Omental fat pad (tissue), 3 donors: ENCODE measurements at regions not wholly inside any gene's neighbourhood (a gene's known extent, or its start where the extent isn't known, plus 50 kb on each side); places are given as distances from the start of the nearest gene placed in this dataset.

Experiments
- ATAC-seq: fragments of 150-250 bp; one replicate; pipeline ENCODE4 v1.9.1; 2016; ENCODE audit warnings: mild to moderate bottlenecking, moderate library complexity; ENCODE audit not compliant: low FRiP score
- DNase-seq: peaks from one replicate; pipeline ENCODE4 v3.0.0-alpha.2; 2019; ENCODE audit warnings: low spot score
- CTCF ChIP-seq, 3 donors: fragments of 450-650 bp; IDR thresholded peaks; one replicate each; pipeline ENCODE4 v1.5.1; 2016 to 2017; ENCODE audit warnings: antibody characterized with exemption in 3 of 3, mild to moderate bottlenecking in 3 of 3, moderate library complexity in 2 of 3

GRCh38 chr2:165033402-165033801 is 78.1 kb upstream of the SLC38A11 start:
- ATAC-seq: no peak
- TF ChIP-seq CTCF (IDR thresholded peaks at IDR 0.05): no peak
- no peak for DNase-seq

- TF ChIP-seq CTCF (IDR thresholded peaks at IDR 0.05): no peak
- no peak for ATAC-seq
- no peak for DNase-seq
Measured at GRCh38 chr2:165032559-165032958, 77.2 kb upstream of the SLC38A11 start.

GRCh38 chr2:165024199-165024598 is 68.9 kb upstream of the SLC38A11 start:
- TF ChIP-seq CTCF (IDR thresholded peaks at IDR 0.05): no peak
- ATAC-seq: no peak
- no peak for DNase-seq

- TF ChIP-seq CTCF (IDR thresholded peaks at IDR 0.05): no peak
- DNase-seq: no peak
- no peak for ATAC-seq
Measured at GRCh38 chr2:165022781-165023180, 67.5 kb upstream of the SLC38A11 start.

GRCh38 chr2:165017966-165018596 is 62.8 kb upstream of the SLC38A11 start:
- TF ChIP-seq CTCF (IDR thresholded peaks at IDR 0.05): no peak
- DNase-seq (no peak), ATAC-seq (no peak)

GRCh38 chr2:165016772-165017411 is 61.6 kb upstream of the SLC38A11 start:
- ATAC-seq: peak; percentile 95

More at GRCh38 chr2:165016772-165017411, 61.6 kb upstream of the SLC38A11 start:
- DNase-seq: no peak
- TF ChIP-seq CTCF (IDR thresholded peaks at IDR 0.05): no peak
